SK-N-SH treated with all-trans-retinoic acid at 6 μM for 48 hours (cell line): ENCODE measurements at regions not wholly inside any gene's neighbourhood (a gene's known extent, or its start where the extent isn't known, plus 50 kb on each side); places are given as distances from the start of the nearest gene placed in this dataset.

Experiments used
- ATAC-seq: fragments of 200-7000 bp; cut with Tn5 transposase; 3 replicates; pipeline ENCODE4 v1.9.1; 2020; ENCODE audit warnings: mild to moderate bottlenecking, moderate library complexity
- ARNTL ChIP-seq: fragments of 450-650 bp; formaldehyde crosslinking; IDR thresholded peaks from 2 replicates; pipeline ENCODE4 v1.5.0; 2020; ENCODE audit warnings: low read depth, mild to moderate bottlenecking, moderate library complexity, borderline replicate concordance
- BACH2 ChIP-seq: fragments of 250-450 bp; sonication (Bioruptor Pico); IDR thresholded peaks from 2 replicates; pipeline ENCODE4 v1.9.0; 2021; ENCODE audit warnings: mild to moderate bottlenecking, borderline replicate concordance
- CREB5 ChIP-seq: fragments of 250-450 bp; sonication (Bioruptor Pico); IDR thresholded peaks from 2 replicates; pipeline ENCODE4 v1.5.1; 2020; ENCODE audit warnings: low read depth, mild to moderate bottlenecking, moderate library complexity
- CSDC2 ChIP-seq: fragments of 250-450 bp; sonication (Bioruptor Pico); IDR thresholded peaks from 2 replicates; pipeline ENCODE4 v1.5.0; 2020; ENCODE audit warnings: mild to moderate bottlenecking, moderate library complexity
- CSRNP3 ChIP-seq: fragments of 250-450 bp; sonication (Bioruptor Pico); IDR thresholded peaks from 2 replicates; pipeline ENCODE4 v1.5.1; 2021; ENCODE audit warnings: mild to moderate bottlenecking, moderate library complexity
- ESRRG ChIP-seq: fragments of 250-450 bp; sonication (Bioruptor Pico); IDR thresholded peaks from 2 replicates; pipeline ENCODE4 v1.6.1; 2021; ENCODE audit warnings: mild to moderate bottlenecking
- GLIS3 ChIP-seq: fragments of 250-450 bp; sonication (Bioruptor Pico); IDR thresholded peaks from 2 replicates; pipeline ENCODE4 v1.5.0; 2020; ENCODE audit warnings: mild to moderate bottlenecking, moderate library complexity
- ISL1 ChIP-seq: fragments of 250-450 bp; sonication (Bioruptor Pico); IDR thresholded peaks from 2 replicates; pipeline ENCODE4 v2.1.2; 2022; ENCODE audit warnings: mild to moderate bottlenecking, moderate library complexity
- OSR1 ChIP-seq: fragments of 250-450 bp; sonication (Bioruptor Pico); IDR thresholded peaks from 2 replicates; pipeline ENCODE4 v1.8.0; 2022; ENCODE audit warnings: moderate library complexity, mild to moderate bottlenecking, inconsistent platforms
- POU6F1 ChIP-seq: fragments of 250-450 bp; sonication (Bioruptor Pico); IDR thresholded peaks from 2 replicates; pipeline ENCODE4 v1.8.0; 2021; ENCODE audit warnings: low read depth, mild to moderate bottlenecking, moderate library complexity, borderline replicate concordance
- PPARA ChIP-seq: fragments of 250-450 bp; sonication (Bioruptor Pico); IDR thresholded peaks from 2 replicates; pipeline ENCODE4 v1.5.0; 2020; ENCODE audit warnings: mild to moderate bottlenecking, borderline replicate concordance
- RARB ChIP-seq: fragments of 250-450 bp; sonication (Bioruptor Pico); IDR thresholded peaks from 2 replicates; pipeline ENCODE4 v1.8.0; 2021; ENCODE audit warnings: mild to moderate bottlenecking, moderate library complexity
- SNAI2 ChIP-seq: fragments of 250-450 bp; sonication (Bioruptor Pico); IDR thresholded peaks from 2 replicates; pipeline ENCODE4 v1.5.0; 2020; ENCODE audit warnings: mild to moderate bottlenecking, moderate library complexity
- TCF4 ChIP-seq: fragments of 250-450 bp; sonication (Bioruptor Pico); IDR thresholded peaks from 2 replicates; pipeline ENCODE4 v1.8.0; 2021; ENCODE audit warnings: mild to moderate bottlenecking, moderate library complexity, borderline replicate concordance
- TOX ChIP-seq: fragments of 250-450 bp; sonication (Bioruptor Pico); IDR thresholded peaks from 2 replicates; pipeline ENCODE4 v1.8.0; 2021; ENCODE audit warnings: mild to moderate bottlenecking, moderate library complexity, borderline replicate concordance
- ZC3H10 ChIP-seq: fragments of 250-450 bp; sonication (Bioruptor Pico); IDR thresholded peaks from 2 replicates; pipeline ENCODE4 v1.5.1; 2021; ENCODE audit warnings: mild to moderate bottlenecking, moderate library complexity
- ZFP3 ChIP-seq: fragments of 250-450 bp; sonication (Bioruptor Pico); IDR thresholded peaks from 2 replicates; pipeline ENCODE4 v1.5.0; 2020; ENCODE audit warnings: mild to moderate bottlenecking, moderate library complexity
- ZFP30 ChIP-seq: fragments of 450-650 bp; formaldehyde crosslinking; IDR thresholded peaks from 2 replicates; pipeline ENCODE4 v1.5.0; 2022; ENCODE audit warnings: mild to moderate bottlenecking, moderate library complexity
- ZNF565 ChIP-seq: fragments of 450-650 bp; formaldehyde crosslinking; conservative IDR thresholded peaks from 2 replicates; pipeline ENCODE4 v1.5.0; 2020; ENCODE audit warnings: low read depth, mild to moderate bottlenecking, moderate library complexity
- ZNF70 ChIP-seq: fragments of 450-650 bp; formaldehyde crosslinking; IDR thresholded peaks from 2 replicates; pipeline ENCODE4 v1.5.0; 2020; ENCODE audit warnings: mild to moderate bottlenecking, moderate library complexity
- ZNF8 ChIP-seq: fragments of 450-650 bp; formaldehyde crosslinking; IDR thresholded peaks from 2 replicates; pipeline ENCODE4 v1.5.0; 2020; ENCODE audit warnings: mild to moderate bottlenecking, moderate library complexity
- TF ChIP-seq, protein P1 (sequence below): fragments of 250-450 bp; sonication (Bioruptor Pico); IDR thresholded peaks from 2 replicates; pipeline ENCODE4 v1.5.0; 2020; ENCODE audit warnings: mild to moderate bottlenecking, moderate library complexity

DNA sequence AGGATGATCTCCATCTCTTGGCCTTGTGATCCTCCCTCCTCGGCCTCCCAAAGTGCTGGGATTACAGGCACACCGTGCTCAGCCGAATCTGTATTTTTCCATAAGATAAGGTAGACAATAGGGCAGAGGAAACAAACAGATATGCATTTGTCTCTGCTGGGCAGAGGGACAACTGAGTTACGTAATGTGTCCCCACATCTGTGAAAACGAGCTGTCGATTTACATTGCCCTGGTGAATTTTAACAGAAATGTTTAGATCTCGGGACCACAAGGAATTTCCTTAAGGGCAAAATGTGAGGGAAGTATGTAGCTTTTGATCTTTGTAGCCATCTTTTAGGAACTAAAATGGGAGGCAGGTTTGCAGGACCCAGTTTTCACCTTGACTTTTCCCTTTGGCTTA, 189.7 kb downstream of the TRIML1 start:
- no peak for ATAC-seq
- no peak for TF ChIP-seq PPARA (CRISPR knock-in tag)

GRCh38 chr4:188329521-188329920, 190.3 kb downstream of the TRIML1 start:
- ATAC-seq: no peak
- no peak for TF ChIP-seq ZNF8 (CRISPR knock-in tag)
- TF ChIP-seq ZNF565 (CRISPR knock-in tag): no peak
- no peak for TF ChIP-seq ZFP3
- no peak for TF ChIP-seq TCF4
- TF ChIP-seq PPARA (CRISPR knock-in tag): no peak
- TF ChIP-seq, protein P1, sequence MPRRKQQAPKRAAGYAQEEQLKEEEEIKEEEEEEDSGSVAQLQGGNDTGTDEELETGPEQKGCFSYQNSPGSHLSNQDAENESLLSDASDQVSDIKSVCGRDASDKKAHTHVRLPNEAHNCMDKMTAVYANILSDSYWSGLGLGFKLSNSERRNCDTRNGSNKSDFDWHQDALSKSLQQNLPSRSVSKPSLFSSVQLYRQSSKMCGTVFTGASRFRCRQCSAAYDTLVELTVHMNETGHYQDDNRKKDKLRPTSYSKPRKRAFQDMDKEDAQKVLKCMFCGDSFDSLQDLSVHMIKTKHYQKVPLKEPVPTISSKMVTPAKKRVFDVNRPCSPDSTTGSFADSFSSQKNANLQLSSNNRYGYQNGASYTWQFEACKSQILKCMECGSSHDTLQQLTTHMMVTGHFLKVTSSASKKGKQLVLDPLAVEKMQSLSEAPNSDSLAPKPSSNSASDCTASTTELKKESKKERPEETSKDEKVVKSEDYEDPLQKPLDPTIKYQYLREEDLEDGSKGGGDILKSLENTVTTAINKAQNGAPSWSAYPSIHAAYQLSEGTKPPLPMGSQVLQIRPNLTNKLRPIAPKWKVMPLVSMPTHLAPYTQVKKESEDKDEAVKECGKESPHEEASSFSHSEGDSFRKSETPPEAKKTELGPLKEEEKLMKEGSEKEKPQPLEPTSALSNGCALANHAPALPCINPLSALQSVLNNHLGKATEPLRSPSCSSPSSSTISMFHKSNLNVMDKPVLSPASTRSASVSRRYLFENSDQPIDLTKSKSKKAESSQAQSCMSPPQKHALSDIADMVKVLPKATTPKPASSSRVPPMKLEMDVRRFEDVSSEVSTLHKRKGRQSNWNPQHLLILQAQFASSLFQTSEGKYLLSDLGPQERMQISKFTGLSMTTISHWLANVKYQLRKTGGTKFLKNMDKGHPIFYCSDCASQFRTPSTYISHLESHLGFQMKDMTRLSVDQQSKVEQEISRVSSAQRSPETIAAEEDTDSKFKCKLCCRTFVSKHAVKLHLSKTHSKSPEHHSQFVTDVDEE (CRISPR knock-in tag): no peak
- TF ChIP-seq ZNF70 (CRISPR knock-in tag): no peak
- no peak for TF ChIP-seq ZC3H10 (CRISPR knock-in tag)
- TF ChIP-seq RARB (CRISPR knock-in tag): no peak
- no peak for TF ChIP-seq OSR1 (CRISPR knock-in tag)
- TF ChIP-seq ZFP30: no peak
- no peak for TF ChIP-seq CSDC2 (CRISPR knock-in tag)
- no peak for TF ChIP-seq ESRRG (CRISPR knock-in tag)
- TF ChIP-seq BACH2 (CRISPR knock-in tag): no peak
- TF ChIP-seq ISL1 (CRISPR knock-in tag): no peak
- TF ChIP-seq ARNTL (CRISPR knock-in tag): no peak
- no peak for TF ChIP-seq POU6F1 (CRISPR knock-in tag)
- TF ChIP-seq SNAI2 (CRISPR knock-in tag): no peak

DNA sequence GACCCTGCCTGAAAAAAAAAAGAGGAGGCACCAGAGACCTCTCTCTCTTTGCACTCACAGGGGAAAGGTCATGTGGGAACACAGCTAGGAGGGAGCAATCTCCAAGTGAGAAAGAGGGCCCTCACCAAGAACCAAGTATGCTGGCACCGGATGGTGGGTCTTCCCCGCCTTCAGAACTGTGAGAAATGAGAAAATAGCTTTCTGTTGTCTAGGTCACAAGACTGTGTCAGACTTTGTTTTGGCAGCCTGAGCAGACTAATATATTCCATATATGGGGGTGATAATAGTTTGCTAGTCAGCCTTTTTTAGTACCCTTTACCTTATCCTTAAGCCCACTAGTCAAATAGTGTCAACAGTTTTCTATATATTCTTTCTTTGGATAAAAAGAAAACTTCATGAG, 193.0 kb downstream of the TRIML1 start:
- no peak for TF ChIP-seq ZFP3
- TF ChIP-seq ZNF70 (CRISPR knock-in tag): no peak

GRCh38 chr4:188336891-188337290, 197.7 kb downstream of the TRIML1 start:
- no peak for TF ChIP-seq RARB (CRISPR knock-in tag)
- TF ChIP-seq CSDC2 (CRISPR knock-in tag): no peak
- TF ChIP-seq PPARA (CRISPR knock-in tag): no peak
- no peak for TF ChIP-seq TOX
- no peak for TF ChIP-seq ZNF70 (CRISPR knock-in tag)
- no peak for TF ChIP-seq ZFP30
- TF ChIP-seq ESRRG (CRISPR knock-in tag): no peak
- TF ChIP-seq, protein P1 (CRISPR knock-in tag): no peak
- no peak for TF ChIP-seq ZNF565 (CRISPR knock-in tag)
- no peak for TF ChIP-seq OSR1 (CRISPR knock-in tag)
- TF ChIP-seq CREB5 (CRISPR knock-in tag): no peak
- no peak for TF ChIP-seq ZFP3
- TF ChIP-seq ARNTL (CRISPR knock-in tag): no peak
- TF ChIP-seq POU6F1 (CRISPR knock-in tag): no peak
- TF ChIP-seq ISL1 (CRISPR knock-in tag): no peak
- TF ChIP-seq GLIS3 (CRISPR knock-in tag): no peak
- no peak for TF ChIP-seq CSRNP3 (CRISPR knock-in tag)
- ATAC-seq: no peak

More for the DNA sequence above, 193.0 kb downstream of the TRIML1 start:
- no peak for ATAC-seq
